ENCODE measurements at regions not wholly inside any gene's neighbourhood (a gene's known extent, or its start where the extent isn't known, plus 50 kb on each side); places are given as distances from the start of the nearest gene placed in this dataset.
"Not testable (repeated sequence)": the region's sequence is repeated elsewhere in the genome, so short reads cannot be mapped to it uniquely, and the experiment has no call there.

GRCh38 chr11:129731316-129731715 lies 84.3 kb upstream of the TMEM45B start:
- no peak for DNase-seq

GRCh38 chr11:129732941-129733340 lies 82.7 kb upstream of the TMEM45B start:
- DNase-seq = no peak

- no peak for DNase-seq
Measured at GRCh38 chr11:129733384-129733783, 82.3 kb upstream of the TMEM45B start.

GRCh38 chr11:129733981-129734380 lies 81.7 kb upstream of the TMEM45B start:
- DNase-seq = no peak

- no peak for DNase-seq
Measured at GRCh38 chr11:129734654-129735053, 81.0 kb upstream of the TMEM45B start.

GRCh38 chr11:129737831-129738230 lies 77.8 kb upstream of the TMEM45B start:
- DNase-seq = no peak

GRCh38 chr11:129738242-129738641 lies 77.4 kb upstream of the TMEM45B start:
- no peak for DNase-seq

- DNase-seq = no peak
Measured at GRCh38 chr11:129739339-129739738, 76.3 kb upstream of the TMEM45B start.

GRCh38 chr11:129740125-129740719 lies 75.4 kb upstream of the TMEM45B start:
- no peak for DNase-seq

- no peak for DNase-seq
Measured at GRCh38 chr11:129743112-129743815, 72.4 kb upstream of the TMEM45B start.

GRCh38 chr11:129747071-129747470 lies 68.6 kb upstream of the TMEM45B start:
- no peak for DNase-seq

- no peak for DNase-seq
Measured at GRCh38 chr11:129749141-129749540, 66.5 kb upstream of the TMEM45B start.

- peak; percentile 73 for DNase-seq
Measured at GRCh38 chr11:129750343-129751292, 65.0 kb upstream of the TMEM45B start.

- no peak for DNase-seq
Measured at GRCh38 chr11:129751511-129751910, 64.1 kb upstream of the TMEM45B start.

GRCh38 chr11:129763569-129763968 lies 52.1 kb upstream of the TMEM45B start:
- not testable (repeated sequence) for DNase-seq

GRCh38 chr11:129764204-129764603 lies 51.4 kb upstream of the TMEM45B start:
- not testable (repeated sequence) for DNase-seq
